Panc1 (cell line): ENCODE measurements at regions not wholly inside any gene's neighbourhood (a gene's known extent, or its start where the extent isn't known, plus 50 kb on each side); places are given as distances from the start of the nearest gene placed in this dataset.

Experiments used
- ATAC-seq: fragments of 200-7000 bp; cut with Tn5 transposase; 2 replicates; pipeline ENCODE4 v1.9.1; 2020; ENCODE audit warnings: mild to moderate bottlenecking, moderate library complexity
- BruUV-seq: library from RNA; stranded (reverse); fragments of 400-500 nt; replicated peaks from 2 replicates; lab custom pipeline; 2021; lab: Mats Ljungman, UMichigan
- CTCF ChIA-PET: fragments of 300-600 bp; sonication (Branson Sonifier 250); formaldehyde crosslinking; loops from one replicate; lab custom pipeline; 2022; ENCODE audit warnings: antibody characterized with exemption; lab: Charles Lee
- POLR2A ChIA-PET: fragments of 300-600 bp; sonication (Branson Sonifier 250); formaldehyde crosslinking; loops from one replicate; lab custom pipeline; 2022; ENCODE audit warnings: antibody characterized with exemption; lab: Charles Lee
- DNase-seq: peaks from one replicate; pipeline ENCODE4 v3.0.0-alpha.2; 2010; ENCODE audit warnings: low read depth, low spot score
- H3K27ac ChIP-seq: 2 replicates; pipeline ENCODE4 v1.5.1; 2011; ENCODE audit warnings: mild to moderate bottlenecking, low read length, inconsistent platforms
- H3K27me3 ChIP-seq: fragments of 200-500 bp; sonication (Bioruptor generic); 2 replicates; pipeline ENCODE4 v1.6.0; 2014; ENCODE audit warnings: low read length, inconsistent platforms; ENCODE audit not compliant: control insufficient read depth, insufficient read depth
- H3K36me3 ChIP-seq: fragments of 200-500 bp; sonication (Bioruptor generic); 2 replicates; pipeline ENCODE4 v1.5.1; 2014; ENCODE audit warnings: inconsistent platforms, mild to moderate bottlenecking, low read length, moderate library complexity; ENCODE audit not compliant: control insufficient read depth, insufficient read depth
- H3K4me1 ChIP-seq: 2 replicates; pipeline ENCODE4 v1.5.1; 2011; ENCODE audit warnings: inconsistent platforms, mild to moderate bottlenecking, low read length, moderate library complexity; ENCODE audit not compliant: control insufficient read depth, insufficient read depth
- H3K4me3 ChIP-seq, 2 experiments: 2 replicates each; pipeline ENCODE4 v1.5.1; 2011 to 2012; ENCODE audit warnings: low read depth in 2 of 2, low read length in 2 of 2, mild to moderate bottlenecking in 2 of 2, inconsistent platforms in 1 of 2, moderate library complexity in 1 of 2
- H3K9me3 ChIP-seq: fragments of 200-500 bp; sonication (Bioruptor generic); 2 replicates; pipeline ENCODE4 v1.5.1; 2014; ENCODE audit warnings: low read depth, mild to moderate bottlenecking, inconsistent platforms, low read length, moderate library complexity; ENCODE audit not compliant: control insufficient read depth, insufficient read depth
- POLR2AphosphoS5 ChIP-seq: IDR thresholded peaks from 2 replicates; pipeline ENCODE4 v1.6.1; 2012; ENCODE audit warnings: mild to moderate bottlenecking, low read depth, low read length, moderate library complexity
- REST ChIP-seq, 2 experiments: IDR thresholded peaks; 2 replicates each; pipeline ENCODE4 v1.6.1; 2011 to 2012; ENCODE audit warnings: low read depth in 2 of 2, control low read depth in 1 of 2, low read length in 1 of 2, mild to moderate bottlenecking in 1 of 2, moderate library complexity in 1 of 2; ENCODE audit not compliant: insufficient read depth in 1 of 2
- SIN3A ChIP-seq: IDR thresholded peaks from 2 replicates; pipeline ENCODE4 v1.6.1; 2012; ENCODE audit warnings: low read depth, mild to moderate bottlenecking, low read length, moderate library complexity, borderline replicate concordance; ENCODE audit not compliant: insufficient read depth
- TCF7L2 ChIP-seq: IDR thresholded peaks from 2 replicates; pipeline ENCODE4 v1.6.1; 2011; ENCODE audit warnings: mild to moderate bottlenecking, low read depth, low read length, inconsistent platforms
- in situ Hi-C: cut with HindIII; loops from 2 replicates; pipeline ENCODE4 v1.10.0; 2016; ENCODE audit warnings: low sequenced_read_pairs, low pct_unique_long_range_greater_than_20kb
- intact Hi-C: fragments of 100-400 bp; cut with micrococcal nuclease; formaldehyde crosslinking; loops from one replicate; pipeline ENCODE4 v1.10.0; 2022; ENCODE audit not compliant: unreplicated experiment
- TF ChIP-seq, protein P1 (sequence below): fragments of 450-650 bp; IDR thresholded peaks from 2 replicates; pipeline ENCODE4 v1.5.1; 2017; ENCODE audit warnings: mild to moderate bottlenecking

DNA sequence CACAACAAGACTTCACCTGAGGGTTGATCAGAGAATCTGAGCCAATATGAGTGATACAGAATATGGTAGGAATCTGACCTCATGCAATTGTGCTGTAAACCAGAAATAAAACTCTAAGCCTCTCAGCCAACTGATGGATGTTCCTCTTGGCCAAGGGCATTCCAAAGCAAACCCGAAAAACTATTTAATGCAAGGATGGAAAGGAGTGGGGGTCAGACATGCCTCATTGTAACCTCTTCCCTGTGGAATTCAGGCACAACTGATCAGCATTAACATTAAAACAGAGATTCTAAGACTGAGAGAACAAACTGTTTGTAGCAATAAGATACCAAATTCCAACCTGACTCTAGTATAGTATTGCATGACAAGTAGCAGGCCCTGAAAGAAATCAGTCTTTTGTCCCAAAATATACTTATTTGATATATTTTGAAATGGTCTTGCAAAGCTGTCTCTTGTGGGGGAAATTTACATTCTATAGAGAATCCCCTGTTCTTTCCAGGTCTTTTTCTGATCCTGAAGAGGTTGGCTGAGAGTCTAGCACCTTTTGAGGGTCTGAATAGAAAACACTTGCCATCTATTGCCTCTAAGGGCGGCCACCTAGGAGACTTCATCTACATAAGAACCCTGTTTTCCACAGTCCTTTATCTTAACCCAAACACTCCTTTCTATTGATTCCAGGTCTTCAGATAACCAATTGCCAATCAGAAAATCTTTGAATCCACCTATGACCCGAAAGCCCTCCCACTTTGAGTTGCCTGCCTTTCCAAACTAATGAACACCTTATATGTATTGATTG is 50.4 kb upstream of the WDR11 start:
- H3K4me3 ChIP-seq = no peak overlapping the region
- H3K4me1 ChIP-seq = no peaks in the 10 kb centered on the region
- no peaks in the 10 kb centered on the region for H3K9me3 ChIP-seq
- DNase-seq = no peak
- POLR2A ChIA-PET = no interaction called here
- TF ChIP-seq, protein P1, sequence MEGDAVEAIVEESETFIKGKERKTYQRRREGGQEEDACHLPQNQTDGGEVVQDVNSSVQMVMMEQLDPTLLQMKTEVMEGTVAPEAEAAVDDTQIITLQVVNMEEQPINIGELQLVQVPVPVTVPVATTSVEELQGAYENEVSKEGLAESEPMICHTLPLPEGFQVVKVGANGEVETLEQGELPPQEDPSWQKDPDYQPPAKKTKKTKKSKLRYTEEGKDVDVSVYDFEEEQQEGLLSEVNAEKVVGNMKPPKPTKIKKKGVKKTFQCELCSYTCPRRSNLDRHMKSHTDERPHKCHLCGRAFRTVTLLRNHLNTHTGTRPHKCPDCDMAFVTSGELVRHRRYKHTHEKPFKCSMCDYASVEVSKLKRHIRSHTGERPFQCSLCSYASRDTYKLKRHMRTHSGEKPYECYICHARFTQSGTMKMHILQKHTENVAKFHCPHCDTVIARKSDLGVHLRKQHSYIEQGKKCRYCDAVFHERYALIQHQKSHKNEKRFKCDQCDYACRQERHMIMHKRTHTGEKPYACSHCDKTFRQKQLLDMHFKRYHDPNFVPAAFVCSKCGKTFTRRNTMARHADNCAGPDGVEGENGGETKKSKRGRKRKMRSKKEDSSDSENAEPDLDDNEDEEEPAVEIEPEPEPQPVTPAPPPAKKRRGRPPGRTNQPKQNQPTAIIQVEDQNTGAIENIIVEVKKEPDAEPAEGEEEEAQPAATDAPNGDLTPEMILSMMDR = no peak
- no peak for TF ChIP-seq REST (IDR thresholded peaks at IDR 0.05; ENCODE audit: insufficient read depth in 1 of 2, low read depth in 2 of 2, low read length in 1 of 2)
- TF ChIP-seq TCF7L2 = no peak
- TF ChIP-seq SIN3A = no peak
- TF ChIP-seq POLR2AphosphoS5 = no peak
- no TSS peak for BruUV-seq
- no peaks in the 10 kb centered on the region for H3K36me3 ChIP-seq
- intact Hi-C loops (no loop called here), in situ Hi-C loops (no loop called here)
- no peak for ATAC-seq
- H3K27me3 ChIP-seq = peaks cover 8% of the 10 kb centered on the region; the same call in 1 of the 2 replicates
- CTCF ChIA-PET = no interaction called here
- no peak overlapping the region for H3K27ac ChIP-seq
